NCI-H1694 treated with DMSO at 0.1 percent for 48 hours (cell line): ENCODE measurements at regions not wholly inside any gene's neighbourhood (a gene's known extent, or its start where the extent isn't known, plus 50 kb on each side); places are given as distances from the start of the nearest gene placed in this dataset.
"Not testable (repeated sequence)": the region's sequence is repeated elsewhere in the genome, so short reads cannot be mapped to it uniquely, and the experiment has no call there.

Experiments used
- DNase-seq: peaks from one replicate; lab custom pipeline; 2025; lab: John Stamatoyannopoulos, UW

- DNase-seq: no peak
Measured at GRCh38 chr14:106488291-106488690, 961.9 kb downstream of the TMEM121 start.

- DNase-seq: no peak
Measured at GRCh38 chr14:106489112-106489881, 962.9 kb downstream of the TMEM121 start.

GRCh38 chr14:106490442-106490841, 964.1 kb downstream of the TMEM121 start:
- no peak for DNase-seq

- no peak for DNase-seq
Measured at GRCh38 chr14:106491851-106492250, 965.5 kb downstream of the TMEM121 start.

DNA sequence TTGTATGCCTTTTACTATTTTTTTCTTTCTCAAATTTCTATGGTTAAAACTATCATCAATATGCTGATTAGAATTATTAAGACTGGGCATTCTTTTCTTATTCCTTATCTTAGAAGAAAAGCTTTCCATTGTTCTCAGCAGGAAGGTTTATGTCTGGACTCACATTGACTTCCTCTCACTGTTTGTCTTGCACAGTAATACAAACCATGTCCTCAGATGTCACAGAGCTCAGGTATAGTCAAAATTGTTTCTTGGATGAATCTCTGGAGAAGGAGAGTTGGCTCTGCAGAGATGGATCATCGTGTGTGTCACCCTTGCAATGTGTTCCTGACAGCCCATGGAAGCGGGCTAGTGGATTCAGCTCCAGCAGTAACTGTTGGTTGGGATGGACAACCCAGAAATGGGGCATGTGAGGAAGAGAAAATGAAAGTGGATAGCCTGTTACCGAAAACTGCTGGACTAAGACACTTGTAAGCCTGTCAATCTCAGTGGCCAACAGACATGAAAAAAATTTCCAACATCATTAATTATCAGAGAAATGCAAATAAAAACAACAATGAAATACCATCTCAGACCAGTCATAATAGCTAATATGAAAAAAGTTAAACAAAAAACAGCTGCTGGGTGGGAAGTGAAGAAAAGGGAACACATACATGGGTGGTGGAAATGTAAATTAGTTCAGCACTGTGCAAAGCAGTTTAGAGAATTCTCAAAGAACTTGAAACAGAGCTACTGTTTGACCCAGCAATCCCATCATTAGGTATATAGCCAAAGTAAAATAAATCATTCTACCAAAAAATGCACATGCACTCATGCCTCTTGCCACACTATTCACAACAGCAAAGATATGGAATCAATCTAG, 967.8 kb downstream of the TMEM121 start:
- no peak for DNase-seq

GRCh38 chr14:106500571-106500970, 974.2 kb downstream of the TMEM121 start:
- no peak for DNase-seq

DNA sequence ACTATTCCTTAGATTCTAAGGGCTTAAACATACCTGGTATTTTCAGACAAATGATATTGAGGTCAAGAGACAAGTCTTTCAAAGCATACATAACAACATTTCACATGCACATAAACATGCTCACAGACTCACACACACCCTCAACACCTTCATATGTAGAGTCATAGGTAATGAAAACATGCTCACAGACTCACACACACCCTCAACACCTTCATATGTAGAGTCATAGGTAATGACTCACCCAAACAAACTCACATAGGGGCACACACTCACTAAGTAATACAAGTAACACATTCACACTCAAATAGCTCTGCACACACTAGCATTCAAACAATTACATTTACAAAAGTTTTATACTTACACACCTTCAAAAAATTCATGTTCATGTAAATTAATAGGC, 975.5 kb downstream of the TMEM121 start:
- DNase-seq: no peak

GRCh38 chr14:106505366-106505765, 979.0 kb downstream of the TMEM121 start:
- no peak for DNase-seq

GRCh38 chr14:106506881-106507305, 980.5 kb downstream of the TMEM121 start:
- DNase-seq: no peak

GRCh38 chr14:106507354-106507753, 981.0 kb downstream of the TMEM121 start:
- DNase-seq: no peak

- no peak for DNase-seq
Measured at GRCh38 chr14:106508216-106508615, 981.8 kb downstream of the TMEM121 start.

- no peak for DNase-seq
Measured at GRCh38 chr14:106509176-106509575, 982.8 kb downstream of the TMEM121 start.

- DNase-seq: no peak
Measured at GRCh38 chr14:106509807-106510206, 983.4 kb downstream of the TMEM121 start.

DNA sequence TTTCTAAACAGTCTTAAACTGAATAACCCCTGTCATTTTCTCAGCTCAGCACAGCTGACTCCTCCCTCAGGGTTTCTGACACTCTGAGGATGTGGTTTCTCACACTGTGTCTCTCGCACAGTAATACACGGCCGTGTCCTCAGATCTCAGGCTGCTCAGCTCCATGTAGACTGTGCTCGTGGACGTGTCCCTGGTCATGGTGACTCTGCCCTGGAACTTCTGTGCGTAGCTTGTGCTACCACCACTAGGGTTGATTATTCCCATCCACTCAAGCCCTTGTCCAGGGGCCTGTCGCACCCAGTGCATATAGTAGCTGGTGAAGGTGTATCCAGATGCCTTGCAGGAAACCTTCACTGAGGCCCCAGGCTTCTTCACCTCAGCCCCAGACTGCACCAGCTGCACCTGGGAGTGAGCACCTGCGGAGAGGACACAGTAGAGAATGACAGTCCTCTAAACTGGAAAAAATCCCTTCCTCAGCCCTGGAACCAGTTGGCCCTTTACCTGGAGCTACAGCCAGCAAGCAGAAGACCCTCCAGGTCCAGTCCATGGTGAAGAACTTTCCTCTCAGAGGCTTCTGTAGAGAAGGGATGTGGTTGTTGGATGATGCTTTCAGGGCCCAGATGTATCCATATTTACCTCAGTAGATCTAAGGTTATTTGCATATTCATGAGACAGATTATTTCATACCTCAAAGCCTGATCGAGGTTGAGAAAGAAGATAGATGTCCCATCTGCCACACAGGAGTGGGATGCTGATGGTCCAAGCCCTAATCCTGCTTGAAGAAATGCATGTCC, 984.8 kb downstream of the TMEM121 start:
- DNase-seq: no peak

DNA sequence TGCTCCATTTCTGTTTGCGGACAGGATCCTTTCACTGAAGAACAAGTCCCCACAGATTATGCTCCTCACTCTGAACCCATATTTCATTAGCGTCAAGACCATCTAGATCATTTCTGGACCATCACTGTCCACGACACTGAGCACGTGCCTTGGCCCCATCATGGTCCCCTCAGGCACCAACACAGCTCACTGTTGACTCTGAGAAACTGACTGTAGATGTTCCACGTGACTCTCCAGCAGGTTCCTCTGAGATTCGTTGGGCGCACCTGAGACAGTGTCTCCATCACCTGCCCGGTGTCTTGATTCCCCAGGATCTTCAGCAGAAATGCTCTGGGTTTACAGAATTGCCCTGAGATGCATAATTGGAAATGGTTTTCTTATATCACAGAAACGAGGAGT, 985.4 kb downstream of the TMEM121 start:
- no peak for DNase-seq

DNA sequence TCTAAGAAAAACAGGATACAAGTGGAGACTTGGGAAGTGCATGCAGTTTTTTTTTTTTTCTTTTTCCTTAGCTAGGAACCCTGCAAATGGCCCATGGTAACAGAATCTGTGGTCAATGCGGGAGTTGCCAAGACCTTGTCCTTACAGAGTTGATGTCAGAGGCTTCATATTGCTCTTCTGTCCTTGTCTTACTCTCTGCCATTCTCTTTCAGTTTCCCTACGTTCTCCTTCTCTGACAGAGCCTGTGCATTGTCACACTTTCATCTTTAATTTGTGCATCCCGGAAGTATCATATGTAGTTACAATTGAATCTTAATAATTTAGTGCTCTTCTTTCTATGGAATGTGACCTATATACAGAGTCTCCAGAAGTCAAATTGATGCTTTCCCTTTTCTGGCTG, 986.9 kb downstream of the TMEM121 start:
- no peak for DNase-seq

- peak; percentile 31 for DNase-seq
Measured at GRCh38 chr14:106518054-106518943, 991.9 kb downstream of the TMEM121 start.

DNA sequence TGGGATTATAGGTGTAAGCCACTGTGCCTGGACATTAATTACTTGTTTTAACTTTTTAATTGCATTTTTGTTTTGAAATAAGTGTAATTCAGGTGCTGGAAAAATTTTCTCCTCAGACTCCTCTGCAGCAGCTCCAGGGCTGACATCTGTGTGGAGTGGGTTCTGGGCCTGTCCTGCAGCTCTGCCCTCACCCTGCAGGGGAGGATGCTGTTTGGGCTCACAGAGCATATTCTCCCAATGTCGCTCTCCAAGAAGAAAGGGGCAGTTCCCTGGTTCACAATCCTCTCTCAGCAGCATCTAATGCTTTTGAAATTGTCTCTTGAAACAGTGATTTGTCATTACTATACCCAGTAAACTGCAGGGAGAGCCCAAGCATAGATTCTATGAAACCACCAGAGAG, 995.7 kb downstream of the TMEM121 start:
- not testable (repeated sequence) for DNase-seq

GRCh38 chr14:106522990-106523389, 996.6 kb downstream of the TMEM121 start:
- no peak for DNase-seq

GRCh38 chr14:106528717-106529116, 1002.3 kb downstream of the TMEM121 start:
- no peak for DNase-seq

GRCh38 chr14:106530031-106530422, 1003.6 kb downstream of the TMEM121 start:
- no peak for DNase-seq
